Neural cell (in vitro differentiated cells): ENCODE measurements at regions not wholly inside any gene's neighbourhood (a gene's known extent, or its start where the extent isn't known, plus 50 kb on each side); places are given as distances from the start of the nearest gene placed in this dataset.

ENCODE experiments used
- H2AFZ ChIP-seq: fragments of 200-600, 300-800 bp; sonication (generic), shearing (Covaris generic); 2 replicates; pipeline ENCODE4 v1.6.0; 2014; ENCODE audit warnings: low read depth, mild to moderate bottlenecking, antibody characterized with exemption, low read length, moderate library complexity
- H3F3A ChIP-seq: fragments of 200-600 bp; shearing (Covaris generic); 2 replicates; pipeline ENCODE4 v1.6.1; 2016; ENCODE audit warnings: mild to moderate bottlenecking, moderate library complexity, mixed read lengths, antibody characterized with exemption, low read length; ENCODE audit not compliant: insufficient read depth, poor library complexity, severe bottlenecking
- H3K27ac ChIP-seq: fragments of 200-600, 300-800 bp; sonication (generic), shearing (Covaris generic); 2 replicates; pipeline ENCODE4 v1.5.1; 2014; ENCODE audit warnings: mild to moderate bottlenecking, low read length, moderate library complexity
- H3K27me3 ChIP-seq: fragments of 300-800, 200-600 bp; sonication (generic), shearing (Covaris generic); 2 replicates; pipeline ENCODE4 v1.6.0; 2014; ENCODE audit warnings: mild to moderate bottlenecking, low read depth, low read length, moderate library complexity; ENCODE audit not compliant: insufficient read depth
- H3K36me3 ChIP-seq: fragments of 300-800, 200-600 bp; sonication (generic), shearing (Covaris generic); 2 replicates; pipeline ENCODE4 v1.5.1; 2014; ENCODE audit warnings: mild to moderate bottlenecking, antibody characterized with exemption, low read length, moderate library complexity; ENCODE audit not compliant: insufficient read depth
- H3K4me2 ChIP-seq: fragments of 300-800, 200-600 bp; sonication (generic), shearing (Covaris generic); 2 replicates; pipeline ENCODE4 v1.6.0; 2014; ENCODE audit warnings: mild to moderate bottlenecking, low read length
- H3K4me3 ChIP-seq: fragments of 300-800, 200-600 bp; sonication (generic), shearing (Covaris generic); 2 replicates; pipeline ENCODE4 v1.5.1; 2014; ENCODE audit warnings: mild to moderate bottlenecking, low read length, moderate library complexity
- H3K79me2 ChIP-seq: fragments of 200-600 bp; shearing (Covaris generic); replicated peaks from 2 replicates; pipeline ENCODE4 v1.6.0; 2014; ENCODE audit warnings: mild to moderate bottlenecking, low read length, moderate library complexity; ENCODE audit not compliant: insufficient read depth
- H3K9ac ChIP-seq: fragments of 300-800, 200-600 bp; sonication (generic), shearing (Covaris generic); 2 replicates; pipeline ENCODE4 v1.6.1; 2016; ENCODE audit warnings: mild to moderate bottlenecking, low read length, mixed read lengths
- H3K9me2 ChIP-seq: fragments of 200-600 bp; shearing (Covaris generic); 2 replicates; pipeline ENCODE4 v1.6.1; 2016; ENCODE audit warnings: mild to moderate bottlenecking, low read length, mixed read lengths; ENCODE audit not compliant: insufficient read depth
- H3K9me3 ChIP-seq: fragments of 200-600, 300-800 bp; sonication (generic), shearing (Covaris generic); 2 replicates; pipeline ENCODE4 v1.6.1; 2016; ENCODE audit warnings: mild to moderate bottlenecking, mixed run types, low read length, moderate library complexity, mixed read lengths
- H4K20me1 ChIP-seq: fragments of 200-600 bp; shearing (Covaris generic); 2 replicates; pipeline ENCODE4 v1.6.1; 2016; ENCODE audit warnings: mild to moderate bottlenecking, mixed run types; ENCODE audit not compliant: insufficient read depth
- EP300 ChIP-seq: fragments of 450-650 bp; conservative IDR thresholded peaks from 2 replicates; pipeline ENCODE4 v1.6.1; 2014; ENCODE audit warnings: antibody characterized with exemption, mild to moderate bottlenecking, moderate library complexity; ENCODE audit not compliant: poor library complexity, severe bottlenecking
- EZH2 ChIP-seq: fragments of 200-600, 300-800 bp; shearing (Covaris generic), sonication (generic); IDR thresholded peaks from 2 replicates; pipeline ENCODE4 v1.6.1; 2014; ENCODE audit warnings: antibody characterized with exemption, low read length, borderline replicate concordance, mild to moderate bottlenecking; ENCODE audit not compliant: insufficient read depth, poor library complexity, severe bottlenecking
- MXI1 ChIP-seq: fragments of 450-650 bp; conservative IDR thresholded peaks from 2 replicates; pipeline ENCODE4 v1.6.1; 2014; ENCODE audit warnings: antibody characterized with exemption, mild to moderate bottlenecking; ENCODE audit not compliant: poor library complexity, severe bottlenecking
- POLR2AphosphoS5 ChIP-seq: IDR thresholded peaks from 2 replicates; pipeline ENCODE4 v1.6.1; 2012
- RAD21 ChIP-seq: fragments of 450-650 bp; conservative IDR thresholded peaks from 2 replicates; pipeline ENCODE4 v1.6.1; 2014; ENCODE audit warnings: antibody characterized with exemption, mild to moderate bottlenecking, moderate library complexity
- SMC3 ChIP-seq: fragments of 450-650 bp; conservative IDR thresholded peaks from 2 replicates; pipeline ENCODE4 v1.6.1; 2014; ENCODE audit warnings: antibody characterized with exemption, mild to moderate bottlenecking, moderate library complexity; ENCODE audit not compliant: poor library complexity
- TAF1 ChIP-seq: IDR thresholded peaks from 2 replicates; pipeline ENCODE4 v1.6.1; 2012; ENCODE audit warnings: low read depth
- TF ChIP-seq, protein P1 (sequence below): IDR thresholded peaks from 2 replicates; pipeline ENCODE4 v1.6.1; 2012; ENCODE audit warnings: borderline replicate concordance
- TF ChIP-seq, protein P2 (sequence below): fragments of 450-650 bp; IDR thresholded peaks from 2 replicates; pipeline ENCODE4 v1.5.1; 2014; ENCODE audit warnings: antibody characterized with exemption, mild to moderate bottlenecking, moderate library complexity; ENCODE audit not compliant: poor library complexity, severe bottlenecking

DNA sequence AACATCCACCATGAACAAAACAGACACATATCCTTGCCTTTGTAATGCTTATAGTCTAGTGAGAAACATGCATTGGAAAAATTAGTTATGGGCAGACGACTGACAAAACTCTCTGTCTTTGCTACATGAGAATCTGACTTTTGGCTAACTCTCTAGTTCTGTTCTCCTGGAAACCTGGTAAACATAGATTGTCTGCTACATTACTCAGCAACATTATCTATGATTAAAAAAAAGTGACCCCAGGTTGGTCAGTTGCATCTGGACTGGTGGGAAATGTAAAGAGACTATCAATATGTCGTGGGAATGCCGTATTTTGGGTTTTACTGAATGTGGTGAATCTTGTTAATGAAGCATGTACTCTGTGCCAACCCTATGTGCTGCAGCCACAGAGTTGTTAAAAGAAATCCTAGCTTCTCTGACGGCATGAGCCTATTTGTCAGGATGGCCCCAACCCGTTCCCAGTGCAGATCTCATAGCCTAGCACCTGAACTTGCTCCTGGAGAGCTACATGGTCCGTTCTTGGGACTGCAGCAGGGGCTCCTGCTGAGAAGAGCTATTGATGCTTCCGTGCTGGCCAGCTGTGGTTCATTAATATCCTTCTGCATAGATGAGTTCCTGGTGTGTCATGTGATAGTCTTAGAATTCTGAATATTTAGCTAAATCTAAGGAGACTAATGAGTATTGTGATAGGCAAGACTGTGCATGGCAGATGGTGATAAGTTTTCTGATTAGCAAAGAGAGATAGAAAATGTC is 311.7 kb upstream of the ZNF717 start:
- Histone ChIP-seq H3K4me2 (no peak overlapping the region), H4K20me1 (no peaks in the 10 kb centered on the region)
- TF ChIP-seq POLR2AphosphoS5 (no peak), EZH2 (no peak), RAD21 (no peak)

DNA sequence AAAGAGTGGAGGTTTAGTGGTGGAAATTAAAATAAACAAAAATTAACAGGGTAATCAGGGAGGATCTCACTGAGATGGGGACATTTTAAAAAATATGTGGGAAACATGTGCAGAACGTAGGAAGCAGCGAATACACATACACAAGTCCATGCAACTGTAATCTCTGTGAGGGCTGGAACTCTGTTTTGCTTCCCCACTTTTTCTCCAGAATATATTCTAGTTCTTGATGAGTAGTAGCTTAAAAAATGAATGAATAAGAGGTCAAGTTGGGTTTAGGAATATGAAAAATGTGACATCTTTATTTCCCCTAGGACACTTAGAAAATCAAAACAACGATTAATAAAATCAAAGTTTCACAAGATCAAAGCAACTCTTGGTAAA is 312.2 kb upstream of the ZNF717 start:
- no peaks in the 10 kb centered on the region for H3K27me3 ChIP-seq
- no peaks in the 10 kb centered on the region for H3K79me2 ChIP-seq
- no peak overlapping the region for H2AFZ ChIP-seq
- no peaks in the 10 kb centered on the region for H3F3A ChIP-seq
- no peak overlapping the region for H3K4me2 ChIP-seq
- H4K20me1 ChIP-seq, result no peaks in the 10 kb centered on the region
- no peak overlapping the region for H3K9ac ChIP-seq
- no peak overlapping the region for H3K27ac ChIP-seq
- H3K9me2 ChIP-seq, result no peaks in the 10 kb centered on the region
- no peak overlapping the region for H3K4me3 ChIP-seq
- no peaks in the 10 kb centered on the region for H3K9me3 ChIP-seq
- TF ChIP-seq MXI1 (no peak), TAF1 (no peak), EP300 (no peak), RAD21 (no peak), EZH2 (no peak), SMC3 (no peak), POLR2AphosphoS5 (no peak)
- TF ChIP-seq, protein P1, sequence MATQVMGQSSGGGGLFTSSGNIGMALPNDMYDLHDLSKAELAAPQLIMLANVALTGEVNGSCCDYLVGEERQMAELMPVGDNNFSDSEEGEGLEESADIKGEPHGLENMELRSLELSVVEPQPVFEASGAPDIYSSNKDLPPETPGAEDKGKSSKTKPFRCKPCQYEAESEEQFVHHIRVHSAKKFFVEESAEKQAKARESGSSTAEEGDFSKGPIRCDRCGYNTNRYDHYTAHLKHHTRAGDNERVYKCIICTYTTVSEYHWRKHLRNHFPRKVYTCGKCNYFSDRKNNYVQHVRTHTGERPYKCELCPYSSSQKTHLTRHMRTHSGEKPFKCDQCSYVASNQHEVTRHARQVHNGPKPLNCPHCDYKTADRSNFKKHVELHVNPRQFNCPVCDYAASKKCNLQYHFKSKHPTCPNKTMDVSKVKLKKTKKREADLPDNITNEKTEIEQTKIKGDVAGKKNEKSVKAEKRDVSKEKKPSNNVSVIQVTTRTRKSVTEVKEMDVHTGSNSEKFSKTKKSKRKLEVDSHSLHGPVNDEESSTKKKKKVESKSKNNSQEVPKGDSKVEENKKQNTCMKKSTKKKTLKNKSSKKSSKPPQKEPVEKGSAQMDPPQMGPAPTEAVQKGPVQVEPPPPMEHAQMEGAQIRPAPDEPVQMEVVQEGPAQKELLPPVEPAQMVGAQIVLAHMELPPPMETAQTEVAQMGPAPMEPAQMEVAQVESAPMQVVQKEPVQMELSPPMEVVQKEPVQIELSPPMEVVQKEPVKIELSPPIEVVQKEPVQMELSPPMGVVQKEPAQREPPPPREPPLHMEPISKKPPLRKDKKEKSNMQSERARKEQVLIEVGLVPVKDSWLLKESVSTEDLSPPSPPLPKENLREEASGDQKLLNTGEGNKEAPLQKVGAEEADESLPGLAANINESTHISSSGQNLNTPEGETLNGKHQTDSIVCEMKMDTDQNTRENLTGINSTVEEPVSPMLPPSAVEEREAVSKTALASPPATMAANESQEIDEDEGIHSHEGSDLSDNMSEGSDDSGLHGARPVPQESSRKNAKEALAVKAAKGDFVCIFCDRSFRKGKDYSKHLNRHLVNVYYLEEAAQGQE, result no peak
- TF ChIP-seq, protein P2, sequence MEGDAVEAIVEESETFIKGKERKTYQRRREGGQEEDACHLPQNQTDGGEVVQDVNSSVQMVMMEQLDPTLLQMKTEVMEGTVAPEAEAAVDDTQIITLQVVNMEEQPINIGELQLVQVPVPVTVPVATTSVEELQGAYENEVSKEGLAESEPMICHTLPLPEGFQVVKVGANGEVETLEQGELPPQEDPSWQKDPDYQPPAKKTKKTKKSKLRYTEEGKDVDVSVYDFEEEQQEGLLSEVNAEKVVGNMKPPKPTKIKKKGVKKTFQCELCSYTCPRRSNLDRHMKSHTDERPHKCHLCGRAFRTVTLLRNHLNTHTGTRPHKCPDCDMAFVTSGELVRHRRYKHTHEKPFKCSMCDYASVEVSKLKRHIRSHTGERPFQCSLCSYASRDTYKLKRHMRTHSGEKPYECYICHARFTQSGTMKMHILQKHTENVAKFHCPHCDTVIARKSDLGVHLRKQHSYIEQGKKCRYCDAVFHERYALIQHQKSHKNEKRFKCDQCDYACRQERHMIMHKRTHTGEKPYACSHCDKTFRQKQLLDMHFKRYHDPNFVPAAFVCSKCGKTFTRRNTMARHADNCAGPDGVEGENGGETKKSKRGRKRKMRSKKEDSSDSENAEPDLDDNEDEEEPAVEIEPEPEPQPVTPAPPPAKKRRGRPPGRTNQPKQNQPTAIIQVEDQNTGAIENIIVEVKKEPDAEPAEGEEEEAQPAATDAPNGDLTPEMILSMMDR, result no peak
- no peaks in the 10 kb centered on the region for H3K36me3 ChIP-seq

More for the DNA sequence above, 311.7 kb upstream of the ZNF717 start:
- Histone ChIP-seq H3K4me3 (no peak overlapping the region), H3K9me3 (no peaks in the 10 kb centered on the region), H3K9ac (no peak overlapping the region), H3K27ac (no peak overlapping the region), H3K79me2 (no peaks in the 10 kb centered on the region), H2AFZ (no peak overlapping the region), H3K27me3 (no peaks in the 10 kb centered on the region), H3K9me2 (no peaks in the 10 kb centered on the region), H3F3A (no peaks in the 10 kb centered on the region), H3K36me3 (no peaks in the 10 kb centered on the region)
